Neural crest cell (in vitro differentiated cells): ENCODE measurements at regions not wholly inside any gene's neighbourhood (a gene's known extent, or its start where the extent isn't known, plus 50 kb on each side); places are given as distances from the start of the nearest gene placed in this dataset.

Experiments used
- DNase-seq: peaks from one replicate; pipeline ENCODE4 v3.0.0; 2021; ENCODE audit warnings: low read depth, mixed read lengths, low spot score
- H3K27ac Mint-ChIP-seq: one replicate; pipeline ENCODE4 v1.8.0; 2021; ENCODE audit warnings: mild to moderate bottlenecking, mixed read lengths; ENCODE audit not compliant: unreplicated experiment
- H3K27me3 Mint-ChIP-seq: 2 replicates; pipeline ENCODE4 v1.8.0; 2021; ENCODE audit warnings: low read depth, mild to moderate bottlenecking, mixed read lengths
- H3K36me3 Mint-ChIP-seq: 2 replicates; pipeline ENCODE4 v1.8.0; 2021; ENCODE audit warnings: low read depth, mild to moderate bottlenecking, mixed read lengths
- H3K4me1 Mint-ChIP-seq: 2 replicates; pipeline ENCODE4 v1.8.0; 2021; ENCODE audit warnings: mixed read lengths
- H3K4me3 Mint-ChIP-seq: one replicate; pipeline ENCODE4 v1.8.0; 2021; ENCODE audit warnings: mild to moderate bottlenecking, mixed read lengths
- H3K9me3 Mint-ChIP-seq: 2 replicates; pipeline ENCODE4 v1.8.0; 2021; ENCODE audit warnings: mixed read lengths
- TF ChIP-seq, protein P1 (sequence below): fragments of 200-600 bp; sonication (generic); conservative IDR thresholded peaks from 2 replicates; pipeline ENCODE4 v1.5.0; 2021; ENCODE audit warnings: antibody characterized with exemption, mild to moderate bottlenecking

GRCh38 chr7:25951414-25952260 is 200.4 kb upstream of the NFE2L3 start:
- no peaks in the 10 kb centered on the region for H3K36me3 Mint-ChIP-seq
- peak overlapping the region; percentile 77 for H3K4me3 Mint-ChIP-seq
- H3K27me3 Mint-ChIP-seq, result peaks cover 26% of the 10 kb centered on the region
- TF ChIP-seq, protein P1, sequence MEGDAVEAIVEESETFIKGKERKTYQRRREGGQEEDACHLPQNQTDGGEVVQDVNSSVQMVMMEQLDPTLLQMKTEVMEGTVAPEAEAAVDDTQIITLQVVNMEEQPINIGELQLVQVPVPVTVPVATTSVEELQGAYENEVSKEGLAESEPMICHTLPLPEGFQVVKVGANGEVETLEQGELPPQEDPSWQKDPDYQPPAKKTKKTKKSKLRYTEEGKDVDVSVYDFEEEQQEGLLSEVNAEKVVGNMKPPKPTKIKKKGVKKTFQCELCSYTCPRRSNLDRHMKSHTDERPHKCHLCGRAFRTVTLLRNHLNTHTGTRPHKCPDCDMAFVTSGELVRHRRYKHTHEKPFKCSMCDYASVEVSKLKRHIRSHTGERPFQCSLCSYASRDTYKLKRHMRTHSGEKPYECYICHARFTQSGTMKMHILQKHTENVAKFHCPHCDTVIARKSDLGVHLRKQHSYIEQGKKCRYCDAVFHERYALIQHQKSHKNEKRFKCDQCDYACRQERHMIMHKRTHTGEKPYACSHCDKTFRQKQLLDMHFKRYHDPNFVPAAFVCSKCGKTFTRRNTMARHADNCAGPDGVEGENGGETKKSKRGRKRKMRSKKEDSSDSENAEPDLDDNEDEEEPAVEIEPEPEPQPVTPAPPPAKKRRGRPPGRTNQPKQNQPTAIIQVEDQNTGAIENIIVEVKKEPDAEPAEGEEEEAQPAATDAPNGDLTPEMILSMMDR, result no peak
- DNase-seq, result no peak
- H3K4me1 Mint-ChIP-seq, result peaks cover 42% of the 10 kb centered on the region
- H3K9me3 Mint-ChIP-seq, result no peaks in the 10 kb centered on the region
- H3K27ac Mint-ChIP-seq, result peak overlapping the region; percentile 63

DNA sequence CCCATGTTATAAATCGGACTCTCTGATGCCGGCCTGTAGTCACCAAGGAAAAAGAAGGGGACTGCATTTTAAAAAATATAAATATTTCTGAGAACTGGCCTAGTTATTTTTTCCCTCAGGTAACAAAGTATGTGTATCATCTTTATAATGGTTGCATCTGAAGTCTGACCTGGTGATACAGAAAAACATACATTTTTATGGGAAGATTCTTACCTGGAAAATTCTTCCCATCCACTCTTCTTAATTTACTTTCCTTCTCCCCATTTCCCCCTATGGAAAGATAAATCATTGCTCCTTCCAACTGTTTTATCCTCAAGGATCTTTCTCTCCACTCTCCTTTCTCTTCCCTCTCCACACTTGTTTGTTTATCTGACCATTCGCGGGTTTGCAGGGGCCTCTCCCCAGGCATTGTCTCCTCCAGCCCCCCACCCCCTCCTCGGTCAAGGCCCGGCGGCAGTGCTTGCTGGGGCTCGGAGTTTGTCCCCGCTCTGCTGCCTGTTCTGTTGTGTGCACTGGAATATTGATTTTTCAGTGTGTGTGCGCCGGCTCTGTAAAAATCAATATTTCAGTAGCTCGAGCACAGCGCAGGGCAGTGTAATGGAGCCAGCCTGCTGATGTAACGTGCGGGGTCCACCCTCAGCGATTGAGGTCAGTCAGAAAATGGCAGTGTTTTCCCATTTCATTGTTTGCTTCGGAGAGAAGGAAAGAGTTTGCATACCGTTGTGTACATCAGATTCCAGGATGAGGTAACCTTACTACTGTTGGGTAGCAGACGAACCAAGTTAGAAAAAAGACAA is 199.5 kb upstream of the NFE2L3 start:
- DNase-seq, result peak; percentile 26
- Mint-ChIP-seq H3K27me3 (peaks cover 29% of the 10 kb centered on the region), H3K27ac (peak overlapping the region; percentile 63), H3K4me1 (peaks cover 42% of the 10 kb centered on the region), H3K36me3 (no peaks in the 10 kb centered on the region), H3K4me3 (peak overlapping the region; percentile 77), H3K9me3 (no peaks in the 10 kb centered on the region)
- TF ChIP-seq, protein P1, result no peak

GRCh38 chr7:25953859-25954258 is 198.1 kb upstream of the NFE2L3 start:
- peak overlapping the region; percentile 33 for H3K4me3 Mint-ChIP-seq
- TF ChIP-seq, protein P1, result no peak
- DNase-seq, result no peak
- H3K27ac Mint-ChIP-seq, result no peak overlapping the region
- H3K9me3 Mint-ChIP-seq, result no peaks in the 10 kb centered on the region
- H3K27me3 Mint-ChIP-seq, result peaks cover 25% of the 10 kb centered on the region
- H3K4me1 Mint-ChIP-seq, result peaks cover 32% of the 10 kb centered on the region
- H3K36me3 Mint-ChIP-seq, result no peaks in the 10 kb centered on the region

DNA sequence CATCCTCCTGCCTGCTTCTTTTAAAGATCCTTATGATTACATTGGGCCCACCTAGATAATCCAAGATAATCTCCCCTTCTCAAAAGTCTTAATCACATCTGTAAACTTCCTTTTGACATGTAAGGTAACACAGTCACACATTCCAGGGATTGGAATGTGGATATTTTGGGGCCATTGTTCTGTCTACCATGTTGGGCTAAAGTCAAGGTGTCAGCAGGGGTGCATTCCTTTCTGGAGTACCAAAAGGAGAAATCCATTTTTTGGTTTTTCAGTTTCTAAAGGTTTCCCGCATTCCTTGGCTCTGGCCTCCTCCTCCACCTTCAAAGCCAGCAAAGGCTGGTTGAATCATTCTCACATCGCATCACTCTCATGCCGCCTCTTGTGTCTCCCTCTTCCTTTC is 197.6 kb upstream of the NFE2L3 start:
- Mint-ChIP-seq H3K4me3 (peak overlapping the region; percentile 33), H3K27ac (no peak overlapping the region), H3K4me1 (peaks cover 27% of the 10 kb centered on the region), H3K27me3 (peaks cover 19% of the 10 kb centered on the region), H3K9me3 (no peaks in the 10 kb centered on the region), H3K36me3 (no peaks in the 10 kb centered on the region)
- TF ChIP-seq, protein P1, result no peak
- no peak for DNase-seq

GRCh38 chr7:25959168-25959734 is 192.7 kb upstream of the NFE2L3 start:
- Mint-ChIP-seq H3K27ac (no peak overlapping the region), H3K27me3 (peaks cover 13% of the 10 kb centered on the region), H3K4me1 (peaks cover 2% of the 10 kb centered on the region), H3K36me3 (no peaks in the 10 kb centered on the region), H3K4me3 (no peak overlapping the region), H3K9me3 (no peaks in the 10 kb centered on the region)
- TF ChIP-seq, protein P1, result no peak
- no peak for DNase-seq
